ENCODE measurements at regions not wholly inside any gene's neighbourhood (a gene's known extent, or its start where the extent isn't known, plus 50 kb on each side); places are given as distances from the start of the nearest gene placed in this dataset.

GRCh38 chr21:28263974-28264373 is 728.7 kb downstream of the LTN1 start:
- H3K27ac ChIP-seq (ENCODE audit: low read depth, low read length) = no peak overlapping the region
- POLR2A ChIA-PET = no interaction called here
- H3K4me3 ChIP-seq (ENCODE audit: low read depth, low read length) = no peak overlapping the region
- no peak for DNase-seq (ENCODE audit: low read depth, low spot score)
- no peak for TF ChIP-seq CTCF (IDR thresholded peaks at IDR 0.05; ENCODE audit: low read depth, low read length)
- CTCF ChIA-PET = no interaction called here
- 0 out of 2 replicates have a peak, but pooled peaks cover 2% of the 10 kb centered on the region for H3K9me3 ChIP-seq (ENCODE audit: control insufficient read depth, insufficient read depth, low read length)
- H3K27me3 ChIP-seq (ENCODE audit: control insufficient read depth, insufficient read depth, low read length) = no peaks in the 10 kb centered on the region

- no peak for DNase-seq (ENCODE audit: low read depth, low spot score)
- H3K27me3 ChIP-seq (ENCODE audit: control insufficient read depth, insufficient read depth, low read length) = no peaks in the 10 kb centered on the region
- H3K9me3 ChIP-seq (ENCODE audit: control insufficient read depth, insufficient read depth, low read length) = 0 out of 2 replicates have a peak, but pooled peaks cover 2% of the 10 kb centered on the region
- no peak for TF ChIP-seq CTCF (IDR thresholded peaks at IDR 0.05; ENCODE audit: low read depth, low read length)
- H3K27ac ChIP-seq (ENCODE audit: low read depth, low read length) = no peak overlapping the region
- CTCF ChIA-PET = no interaction called here
- H3K4me3 ChIP-seq (ENCODE audit: low read depth, low read length) = no peak overlapping the region
- POLR2A ChIA-PET = no interaction called here
Measured at GRCh38 chr21:28261298-28261697, 731.4 kb downstream of the LTN1 start.

GRCh38 chr21:28257276-28257675 is 735.4 kb downstream of the LTN1 start:
- no peak for TF ChIP-seq CTCF (IDR thresholded peaks at IDR 0.05; ENCODE audit: low read depth, low read length)
- H3K9me3 ChIP-seq (ENCODE audit: control insufficient read depth, insufficient read depth, low read length) = 0 out of 2 replicates have a peak, but pooled peaks cover 1% of the 10 kb centered on the region
- no peaks in the 10 kb centered on the region for H3K27me3 ChIP-seq (ENCODE audit: control insufficient read depth, insufficient read depth, low read length)
- no peak for DNase-seq (ENCODE audit: low read depth, low spot score)
- CTCF ChIA-PET = no interaction called here
- POLR2A ChIA-PET = no interaction called here
- no peak overlapping the region for H3K27ac ChIP-seq (ENCODE audit: low read depth, low read length)
- no peak overlapping the region for H3K4me3 ChIP-seq (ENCODE audit: low read depth, low read length)

- no peak overlapping the region for H3K27ac ChIP-seq (ENCODE audit: low read depth, low read length)
- TF ChIP-seq CTCF (IDR thresholded peaks at IDR 0.05; ENCODE audit: low read depth, low read length) = no peak
- POLR2A ChIA-PET = no interaction called here
- H3K27me3 ChIP-seq (ENCODE audit: control insufficient read depth, insufficient read depth, low read length) = no peaks in the 10 kb centered on the region
- no peaks in the 10 kb centered on the region for H3K9me3 ChIP-seq (ENCODE audit: control insufficient read depth, insufficient read depth, low read length)
- no peak overlapping the region for H3K4me3 ChIP-seq (ENCODE audit: low read depth, low read length)
- CTCF ChIA-PET = no interaction called here
- DNase-seq (ENCODE audit: low read depth, low spot score) = no peak
Measured at GRCh38 chr21:28256837-28257236, 735.8 kb downstream of the LTN1 start.

GRCh38 chr21:28256420-28256831 is 736.3 kb downstream of the LTN1 start:
- ChIA-PET CTCF (no interaction called here), POLR2A (no interaction called here)

More at GRCh38 chr21:28256420-28256831, 736.3 kb downstream of the LTN1 start:
- TF ChIP-seq CTCF (IDR thresholded peaks at IDR 0.05; ENCODE audit: low read depth, low read length) = no peak
- Histone ChIP-seq H3K27me3 (ENCODE audit: control insufficient read depth, insufficient read depth, low read length) (no peaks in the 10 kb centered on the region), H3K27ac (ENCODE audit: low read depth, low read length) (no peak overlapping the region), H3K9me3 (ENCODE audit: control insufficient read depth, insufficient read depth, low read length) (no peaks in the 10 kb centered on the region), H3K4me3 (ENCODE audit: low read depth, low read length) (no peak overlapping the region)
- no peak for DNase-seq (ENCODE audit: low read depth, low spot score)
